ENCODE measurements at regions not wholly inside any gene's neighbourhood (a gene's known extent, or its start where the extent isn't known, plus 50 kb on each side); places are given as distances from the start of the nearest gene placed in this dataset.

GRCh38 chr15:61500951-61501620 is 272.0 kb upstream of the RORA start:
- CTCF ChIA-PET, result no interaction called here
- Histone ChIP-seq H3K27me3 (ENCODE audit: control insufficient read depth, insufficient read depth, low read length) (no peaks in the 10 kb centered on the region), H3K4me3 (ENCODE audit: low read depth, low read length) (no peak overlapping the region), H3K9me3 (ENCODE audit: control insufficient read depth, insufficient read depth, low read length) (no peaks in the 10 kb centered on the region), H3K27ac (ENCODE audit: low read depth, low read length) (no peak overlapping the region)
- TF ChIP-seq CTCF (IDR thresholded peaks at IDR 0.05; ENCODE audit: low read depth, low read length), result no peak
- DNase-seq (ENCODE audit: low read depth, low spot score), result no peak
- POLR2A ChIA-PET, result no interaction called here

- TF ChIP-seq CTCF (IDR thresholded peaks at IDR 0.05; ENCODE audit: low read depth, low read length), result no peak
- no peak for DNase-seq (ENCODE audit: low read depth, low spot score)
- Histone ChIP-seq H3K27me3 (ENCODE audit: control insufficient read depth, insufficient read depth, low read length) (no peaks in the 10 kb centered on the region), H3K9me3 (ENCODE audit: control insufficient read depth, insufficient read depth, low read length) (no peaks in the 10 kb centered on the region), H3K27ac (ENCODE audit: low read depth, low read length) (no peak overlapping the region), H3K4me3 (ENCODE audit: low read depth, low read length) (no peak overlapping the region)
- POLR2A ChIA-PET, result no interaction called here
- CTCF ChIA-PET, result no interaction called here
Observed at GRCh38 chr15:61500523-61500922, 271.4 kb upstream of the RORA start.

- no peaks in the 10 kb centered on the region for H3K9me3 ChIP-seq (ENCODE audit: control insufficient read depth, insufficient read depth, low read length)
- ChIA-PET CTCF (no interaction called here), POLR2A (no interaction called here)
- no peaks in the 10 kb centered on the region for H3K27me3 ChIP-seq (ENCODE audit: control insufficient read depth, insufficient read depth, low read length)
- H3K27ac ChIP-seq (ENCODE audit: low read depth, low read length), result no peak overlapping the region
- no peak for TF ChIP-seq CTCF (IDR thresholded peaks at IDR 0.05; ENCODE audit: low read depth, low read length)
- H3K4me3 ChIP-seq (ENCODE audit: low read depth, low read length), result no peak overlapping the region
- DNase-seq (ENCODE audit: low read depth, low spot score), result no peak
Observed at GRCh38 chr15:61499376-61499775, 270.3 kb upstream of the RORA start.

- DNase-seq (ENCODE audit: low read depth, low spot score), result no peak
- no peak overlapping the region for H3K27ac ChIP-seq (ENCODE audit: low read depth, low read length)
- ChIA-PET POLR2A (interaction anchor here (0.6 kb wide), 1 partner anchor 1447 kb away, joined by 3 read pairs; no protein-coding TSS in a partner anchor), CTCF (no interaction called here)
- H3K27me3 ChIP-seq (ENCODE audit: control insufficient read depth, insufficient read depth, low read length), result no peaks in the 10 kb centered on the region
- no peak for TF ChIP-seq CTCF (IDR thresholded peaks at IDR 0.05; ENCODE audit: low read depth, low read length)
- H3K4me3 ChIP-seq (ENCODE audit: low read depth, low read length), result no peak overlapping the region
- H3K9me3 ChIP-seq (ENCODE audit: control insufficient read depth, insufficient read depth, low read length), result no peaks in the 10 kb centered on the region
Observed at GRCh38 chr15:61489571-61489970, 260.5 kb upstream of the RORA start.

GRCh38 chr15:61483599-61483998 is 254.5 kb upstream of the RORA start:
- H3K9me3 ChIP-seq (ENCODE audit: control insufficient read depth, insufficient read depth, low read length), result no peaks in the 10 kb centered on the region
- ChIA-PET POLR2A (no interaction called here), CTCF (no interaction called here)

More at GRCh38 chr15:61483599-61483998, 254.5 kb upstream of the RORA start:
- H3K27me3 ChIP-seq (ENCODE audit: control insufficient read depth, insufficient read depth, low read length), result no peaks in the 10 kb centered on the region
- H3K27ac ChIP-seq (ENCODE audit: low read depth, low read length), result no peak overlapping the region
- H3K4me3 ChIP-seq (ENCODE audit: low read depth, low read length), result no peak overlapping the region
- TF ChIP-seq CTCF (IDR thresholded peaks at IDR 0.05; ENCODE audit: low read depth, low read length), result no peak
- DNase-seq (ENCODE audit: low read depth, low spot score), result no peak

Measured in AG04450 (cell line).